Tibial nerve (tissue), 4 donors: ENCODE measurements at regions not wholly inside any gene's neighbourhood (a gene's known extent, or its start where the extent isn't known, plus 50 kb on each side); places are given as distances from the start of the nearest gene placed in this dataset.

Source experiments
- EP300 ChIP-seq, 2 donors: sonication (generic); formaldehyde crosslinking; IDR thresholded peaks; one replicate each; pipeline ENCODE4 v1.6.1; 2017; ENCODE audit warnings: antibody characterized with exemption in 2 of 2, mild to moderate bottlenecking in 1 of 2
- POLR2A ChIP-seq, 2 donors: fragments of 450-650 bp; IDR thresholded peaks; one replicate each; pipeline ENCODE4 v1.6.1; 2017; ENCODE audit warnings: antibody characterized with exemption in 2 of 2, mild to moderate bottlenecking in 2 of 2, moderate library complexity in 2 of 2
- TF ChIP-seq, protein P1 (sequence below), 5 experiments: fragments of 200-600 bp in 3 of 5; fragments of 450-650 bp in 2 of 5; sonication (generic) in 3 of 5; IDR thresholded peaks; one replicate each; pipeline ENCODE4 v1.5.1; 2016 to 2019; ENCODE audit warnings: antibody characterized with exemption in 5 of 5, mild to moderate bottlenecking in 3 of 5, moderate library complexity in 2 of 5

DNA sequence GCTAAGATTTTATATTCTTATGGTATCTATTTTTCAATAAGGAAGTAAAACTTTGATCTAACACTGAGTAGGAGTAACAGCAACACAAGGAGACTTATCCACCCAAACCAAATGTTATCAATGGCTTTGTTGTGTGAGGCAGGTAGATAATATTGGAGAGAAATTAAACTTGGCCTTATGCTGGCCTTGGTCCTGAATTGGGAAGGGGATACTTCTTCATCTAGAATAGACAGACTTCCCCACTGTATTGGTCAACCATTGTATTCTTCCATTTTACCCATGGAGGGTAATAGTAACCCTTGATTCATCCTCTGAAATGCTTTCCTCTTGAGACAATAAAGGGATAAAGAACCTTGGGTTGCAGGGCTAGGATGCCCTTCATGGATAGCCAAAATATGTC lies 76.3 kb upstream of the ANKFN1 start:
- TF ChIP-seq, protein P1, sequence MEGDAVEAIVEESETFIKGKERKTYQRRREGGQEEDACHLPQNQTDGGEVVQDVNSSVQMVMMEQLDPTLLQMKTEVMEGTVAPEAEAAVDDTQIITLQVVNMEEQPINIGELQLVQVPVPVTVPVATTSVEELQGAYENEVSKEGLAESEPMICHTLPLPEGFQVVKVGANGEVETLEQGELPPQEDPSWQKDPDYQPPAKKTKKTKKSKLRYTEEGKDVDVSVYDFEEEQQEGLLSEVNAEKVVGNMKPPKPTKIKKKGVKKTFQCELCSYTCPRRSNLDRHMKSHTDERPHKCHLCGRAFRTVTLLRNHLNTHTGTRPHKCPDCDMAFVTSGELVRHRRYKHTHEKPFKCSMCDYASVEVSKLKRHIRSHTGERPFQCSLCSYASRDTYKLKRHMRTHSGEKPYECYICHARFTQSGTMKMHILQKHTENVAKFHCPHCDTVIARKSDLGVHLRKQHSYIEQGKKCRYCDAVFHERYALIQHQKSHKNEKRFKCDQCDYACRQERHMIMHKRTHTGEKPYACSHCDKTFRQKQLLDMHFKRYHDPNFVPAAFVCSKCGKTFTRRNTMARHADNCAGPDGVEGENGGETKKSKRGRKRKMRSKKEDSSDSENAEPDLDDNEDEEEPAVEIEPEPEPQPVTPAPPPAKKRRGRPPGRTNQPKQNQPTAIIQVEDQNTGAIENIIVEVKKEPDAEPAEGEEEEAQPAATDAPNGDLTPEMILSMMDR (IDR thresholded peaks at IDR 0.05): no peak
- TF ChIP-seq POLR2A (IDR thresholded peaks at IDR 0.05) (no peak), EP300 (IDR thresholded peaks at IDR 0.05) (no peak)
